Peyer's patch (tissue), 4 donors: ENCODE measurements at regions not wholly inside any gene's neighbourhood (a gene's known extent, or its start where the extent isn't known, plus 50 kb on each side); places are given as distances from the start of the nearest gene placed in this dataset.

Experiments
- DNase-seq, 3 donors: peaks; one replicate each; pipeline ENCODE4 v3.0.0-alpha.2; 2017 to 2019
- H3K27ac ChIP-seq, 4 donors: fragments of 200-600 bp; sonication (generic); one replicate each; pipeline ENCODE4 v1.5.1; 2016 to 2019
- H3K27me3 ChIP-seq, 2 donors: fragments of 200-600 bp; sonication (generic); one replicate each; pipeline ENCODE4 v1.5.1; 2019
- H3K36me3 ChIP-seq, 3 donors: fragments of 200-600 bp; sonication (generic); one replicate each; pipeline ENCODE4 v1.5.1; 2016 to 2019
- H3K4me1 ChIP-seq, 4 donors: fragments of 200-600 bp; sonication (generic); one replicate each; pipeline ENCODE4 v1.5.1; 2016 to 2019
- H3K4me3 ChIP-seq, 4 donors: fragments of 200-600 bp; sonication (generic); 1 replicate in 3 of 4; 2 replicates in 1 of 4; pipeline ENCODE4 v1.5.1; 2016 to 2019; ENCODE audit warnings: mild to moderate bottlenecking in 1 of 4
- H3K9me3 ChIP-seq, 4 donors: fragments of 200-600 bp; sonication (generic); one replicate each; pipeline ENCODE4 v1.5.1; 2016 to 2019; ENCODE audit warnings: mild to moderate bottlenecking in 1 of 4
- CTCF ChIP-seq, 6 experiments: fragments of 450-650 bp in 4 of 6; fragments of 200-600 bp in 2 of 6; sonication (generic) in 1 of 6; IDR thresholded peaks; one replicate each; pipeline ENCODE4 v1.5.1; 2017 to 2019; ENCODE audit warnings: antibody characterized with exemption in 6 of 6, mild to moderate bottlenecking in 3 of 6, moderate library complexity in 1 of 6
- POLR2A ChIP-seq, 2 donors: fragments of 450-650 bp; IDR thresholded peaks; one replicate each; pipeline ENCODE4 v1.5.1; 2017; ENCODE audit warnings: antibody characterized with exemption in 2 of 2, mild to moderate bottlenecking in 2 of 2, moderate library complexity in 2 of 2

GRCh38 chr17:77785312-77785905 is 173.1 kb upstream of the TNRC6C start:
- DNase-seq, result no peak
- TF ChIP-seq POLR2A (IDR thresholded peaks at IDR 0.05), result no peak
- no peak for TF ChIP-seq CTCF (IDR thresholded peaks at IDR 0.05)
- Histone ChIP-seq H3K4me1 (no peaks in the 10 kb centered on the region), H3K27me3 (no peaks in the 10 kb centered on the region), H3K36me3 (no peaks in the 10 kb centered on the region), H3K4me3 (no peak overlapping the region), H3K27ac (no peak overlapping the region), H3K9me3 (no peaks in the 10 kb centered on the region)

GRCh38 chr17:77786090-77786489 is 172.4 kb upstream of the TNRC6C start:
- H3K4me1 ChIP-seq, result no peaks in the 10 kb centered on the region
- H3K27ac ChIP-seq, result no peak overlapping the region
- TF ChIP-seq POLR2A (IDR thresholded peaks at IDR 0.05), result no peak
- TF ChIP-seq CTCF (IDR thresholded peaks at IDR 0.05), result no peak
- DNase-seq, result no peak
- H3K36me3 ChIP-seq, result no peaks in the 10 kb centered on the region
- no peaks in the 10 kb centered on the region for H3K9me3 ChIP-seq
- no peak overlapping the region for H3K4me3 ChIP-seq
- H3K27me3 ChIP-seq, result no peaks in the 10 kb centered on the region

- DNase-seq, result no peak
- Histone ChIP-seq H3K4me3 (no peak overlapping the region), H3K27ac (no peak overlapping the region), H3K9me3 (no peaks in the 10 kb centered on the region), H3K27me3 (no peaks in the 10 kb centered on the region), H3K4me1 (no peaks in the 10 kb centered on the region), H3K36me3 (no peaks in the 10 kb centered on the region)
- no peak for TF ChIP-seq POLR2A (IDR thresholded peaks at IDR 0.05)
- no peak for TF ChIP-seq CTCF (IDR thresholded peaks at IDR 0.05)
Observed at GRCh38 chr17:77786740-77787505, 171.6 kb upstream of the TNRC6C start.

GRCh38 chr17:77790143-77790829 is 168.2 kb upstream of the TNRC6C start:
- DNase-seq, result no peak
- Histone ChIP-seq H3K27ac (no peak overlapping the region), H3K36me3 (no peaks in the 10 kb centered on the region), H3K27me3 (no peaks in the 10 kb centered on the region), H3K9me3 (no peaks in the 10 kb centered on the region), H3K4me3 (no peak overlapping the region), H3K4me1 (no peaks in the 10 kb centered on the region)
- TF ChIP-seq CTCF (IDR thresholded peaks at IDR 0.05), result no peak
- TF ChIP-seq POLR2A (IDR thresholded peaks at IDR 0.05), result no peak

- no peaks in the 10 kb centered on the region for H3K27me3 ChIP-seq
- H3K36me3 ChIP-seq, result no peaks in the 10 kb centered on the region
- no peak overlapping the region for H3K27ac ChIP-seq
- H3K9me3 ChIP-seq, result no peaks in the 10 kb centered on the region
- peak in 1 of 3 donors; percentile 12 for DNase-seq
- no peaks in the 10 kb centered on the region for H3K4me1 ChIP-seq
- no peak for TF ChIP-seq POLR2A (IDR thresholded peaks at IDR 0.05)
- no peak for TF ChIP-seq CTCF (IDR thresholded peaks at IDR 0.05)
- no peak overlapping the region for H3K4me3 ChIP-seq
Observed at GRCh38 chr17:77792626-77793025, 165.9 kb upstream of the TNRC6C start.
